Raji (cell line): ENCODE measurements at regions not wholly inside any gene's neighbourhood (a gene's known extent, or its start where the extent isn't known, plus 50 kb on each side); places are given as distances from the start of the nearest gene placed in this dataset.

Source experiments
- POLR2A ChIP-seq: IDR thresholded peaks from 2 replicates; pipeline ENCODE4 v1.6.1; 2011; ENCODE audit warnings: low read depth, low read length, control low read depth; ENCODE audit not compliant: insufficient read depth

GRCh38 chr12:116429826-116430360 is 129.3 kb upstream of the MAP1LC3B2 start:
- no peak for TF ChIP-seq POLR2A

- no peak for TF ChIP-seq POLR2A
These were observed 128.1 kb upstream of the MAP1LC3B2 start for GRCh38 chr12:116430911-116431565.

GRCh38 chr12:116431677-116432300 is 127.4 kb upstream of the MAP1LC3B2 start:
- TF ChIP-seq POLR2A = no peak

- no peak for TF ChIP-seq POLR2A
These were observed 126.8 kb upstream of the MAP1LC3B2 start for GRCh38 chr12:116432314-116432750.

GRCh38 chr12:116433249-116433648 is 125.9 kb upstream of the MAP1LC3B2 start:
- no peak for TF ChIP-seq POLR2A

- TF ChIP-seq POLR2A = no peak
These were observed 124.8 kb upstream of the MAP1LC3B2 start for GRCh38 chr12:116434155-116435011.

- TF ChIP-seq POLR2A = no peak
These were observed 123.2 kb upstream of the MAP1LC3B2 start for GRCh38 chr12:116435984-116436383.

GRCh38 chr12:116436561-116437249 is 122.5 kb upstream of the MAP1LC3B2 start:
- no peak for TF ChIP-seq POLR2A

GRCh38 chr12:116441292-116441691 is 117.9 kb upstream of the MAP1LC3B2 start:
- no peak for TF ChIP-seq POLR2A

GRCh38 chr12:116442304-116442703 is 116.9 kb upstream of the MAP1LC3B2 start:
- TF ChIP-seq POLR2A = no peak

GRCh38 chr12:116442946-116443345 is 116.2 kb upstream of the MAP1LC3B2 start:
- TF ChIP-seq POLR2A = no peak

- no peak for TF ChIP-seq POLR2A
These were observed 115.2 kb upstream of the MAP1LC3B2 start for GRCh38 chr12:116443821-116444589.

GRCh38 chr12:116444590-116444943 is 114.6 kb upstream of the MAP1LC3B2 start:
- no peak for TF ChIP-seq POLR2A

GRCh38 chr12:116448165-116448739 is 110.9 kb upstream of the MAP1LC3B2 start:
- no peak for TF ChIP-seq POLR2A
